ENCODE measurements at regions not wholly inside any gene's neighbourhood (a gene's known extent, or its start where the extent isn't known, plus 50 kb on each side); places are given as distances from the start of the nearest gene placed in this dataset.
"Not testable (repeated sequence)": the region's sequence is repeated elsewhere in the genome, so short reads cannot be mapped to it uniquely, and the experiment has no call there.

GRCh38 chr11:106482917-106483785, 405.7 kb downstream of the AASDHPPT start:
- peak in 41 of 56 donors; percentile 1 to 68 (median 20) for DNase-seq

DNA sequence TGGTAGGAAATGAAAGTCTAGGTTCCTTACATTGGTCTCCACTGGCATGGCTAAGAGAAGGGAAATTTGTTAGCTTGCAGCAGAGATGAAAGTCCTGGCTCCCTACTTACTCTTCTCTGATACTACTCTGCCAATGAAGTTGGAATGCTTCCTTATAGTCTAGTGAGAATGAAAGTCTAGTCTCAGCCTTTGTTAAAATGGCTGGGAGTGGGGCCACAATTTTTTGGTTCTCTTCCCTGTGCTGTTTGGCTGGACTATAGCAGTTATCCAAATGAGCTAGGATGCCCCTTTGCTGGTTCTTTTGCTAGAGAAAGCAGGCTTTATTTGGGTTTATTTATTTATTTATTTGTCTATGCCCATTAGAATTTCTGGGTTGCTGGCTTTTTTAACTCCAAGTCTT, 414.3 kb downstream of the AASDHPPT start:
- peak in 13 of 56 donors; percentile 1 to 40 (median 13) for DNase-seq

DNA sequence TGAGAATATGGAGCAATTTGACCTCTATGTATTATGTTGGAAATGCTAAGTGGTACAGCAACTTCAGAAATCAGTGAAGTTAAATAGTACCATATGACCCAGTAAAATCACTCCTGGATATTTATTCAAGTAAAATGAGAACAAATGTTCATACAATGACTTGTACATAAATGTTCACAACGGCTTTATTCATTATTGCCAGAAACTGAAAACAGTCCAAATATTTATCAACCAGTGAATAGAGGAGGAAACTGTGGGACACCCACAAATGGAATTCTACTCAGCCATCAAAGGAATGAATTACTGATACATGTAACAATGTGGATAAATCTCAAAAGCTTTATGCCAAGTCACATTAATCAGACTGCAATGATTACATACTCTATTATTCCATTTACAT, 416.3 kb downstream of the AASDHPPT start:
- no peak for DNase-seq

- DNase-seq = no peak
Measured at GRCh38 chr11:106495046-106495445, 417.6 kb downstream of the AASDHPPT start.

DNA sequence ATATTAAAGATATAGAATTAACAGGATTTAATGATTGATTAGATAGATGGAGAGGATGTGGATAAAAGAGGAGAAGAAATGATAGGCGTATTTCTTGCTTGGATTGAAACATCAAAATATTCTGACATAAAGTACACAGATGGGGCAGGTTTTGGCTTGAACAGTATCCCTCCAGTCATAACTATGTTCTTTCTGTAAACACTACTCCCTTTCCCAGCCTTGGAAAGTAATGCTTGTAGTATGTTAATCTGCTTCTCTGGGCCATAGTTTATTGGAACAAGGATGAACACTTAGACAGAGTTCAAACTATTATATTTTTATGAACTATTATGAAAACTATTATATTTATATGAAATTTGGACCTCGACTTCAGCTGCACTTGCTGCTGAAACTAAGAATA, 419.2 kb downstream of the AASDHPPT start:
- no peak for DNase-seq

DNA sequence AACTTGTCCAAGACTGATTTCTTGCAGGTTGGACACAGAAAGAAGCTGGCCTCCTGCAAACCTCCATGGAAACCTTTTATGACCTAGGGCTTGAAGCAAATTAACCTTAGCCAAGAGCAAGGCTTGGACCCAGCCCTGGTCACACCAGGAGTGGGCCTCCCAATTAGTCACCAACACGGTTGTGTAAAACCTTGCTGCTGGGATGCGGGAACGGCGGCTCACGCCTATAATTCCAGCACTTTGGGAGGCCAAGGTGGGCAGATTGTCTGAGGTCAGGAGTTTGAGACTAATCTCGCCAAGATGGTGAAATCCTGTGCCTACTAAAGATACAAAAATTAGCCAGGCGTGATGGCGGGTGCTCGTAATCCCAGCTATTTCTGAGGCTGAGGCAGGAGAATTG, 419.9 kb downstream of the AASDHPPT start:
- DNase-seq = no peak

- no peak for DNase-seq
Measured at GRCh38 chr11:106497822-106498221, 420.4 kb downstream of the AASDHPPT start.

DNA sequence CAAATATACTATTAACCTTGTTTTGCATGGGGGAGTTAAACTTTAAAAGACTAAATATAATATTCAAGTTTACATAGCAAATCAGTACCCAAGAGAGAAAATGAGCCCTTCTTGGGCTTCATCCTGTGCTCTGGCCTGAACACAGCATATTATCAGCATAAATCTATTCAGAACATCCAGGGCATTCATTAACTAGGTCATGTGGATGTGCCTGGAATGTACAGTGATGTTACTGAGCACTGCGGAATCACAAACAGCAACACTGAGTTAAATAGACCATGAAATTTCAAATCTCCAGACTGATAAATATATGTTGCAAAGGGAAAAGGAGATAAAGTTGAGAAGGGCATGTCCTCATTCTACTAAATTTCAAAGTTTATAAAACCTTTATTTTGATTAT, 426.4 kb downstream of the AASDHPPT start:
- DNase-seq = no peak

- DNase-seq = no peak
Measured at GRCh38 chr11:106507645-106508306, 430.3 kb downstream of the AASDHPPT start.

- no peak for DNase-seq
Measured at GRCh38 chr11:106514706-106515105, 437.2 kb downstream of the AASDHPPT start.

GRCh38 chr11:106517426-106517825, 440.0 kb downstream of the AASDHPPT start:
- DNase-seq = no peak

- DNase-seq = no peak
Measured at GRCh38 chr11:106520146-106520912, 442.9 kb downstream of the AASDHPPT start.

DNA sequence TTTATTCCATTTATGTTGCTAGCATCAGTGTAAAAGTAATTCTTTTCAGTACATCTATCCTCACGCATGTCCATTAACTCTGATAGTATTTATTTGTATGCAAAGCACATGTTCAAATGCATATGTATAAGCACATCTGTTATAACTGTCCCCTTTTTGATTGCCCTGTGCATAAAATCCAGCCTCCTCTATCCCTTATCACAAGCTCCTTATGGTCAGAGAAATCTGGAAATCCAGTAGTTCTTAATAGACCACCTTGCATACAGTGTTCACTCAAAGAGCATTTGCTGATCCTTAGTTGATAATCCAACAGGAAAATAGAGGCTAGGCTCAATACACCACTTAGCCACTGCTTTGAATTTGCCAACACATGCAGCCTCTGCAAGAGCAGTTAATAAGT, 443.5 kb downstream of the AASDHPPT start:
- DNase-seq = no peak

DNA sequence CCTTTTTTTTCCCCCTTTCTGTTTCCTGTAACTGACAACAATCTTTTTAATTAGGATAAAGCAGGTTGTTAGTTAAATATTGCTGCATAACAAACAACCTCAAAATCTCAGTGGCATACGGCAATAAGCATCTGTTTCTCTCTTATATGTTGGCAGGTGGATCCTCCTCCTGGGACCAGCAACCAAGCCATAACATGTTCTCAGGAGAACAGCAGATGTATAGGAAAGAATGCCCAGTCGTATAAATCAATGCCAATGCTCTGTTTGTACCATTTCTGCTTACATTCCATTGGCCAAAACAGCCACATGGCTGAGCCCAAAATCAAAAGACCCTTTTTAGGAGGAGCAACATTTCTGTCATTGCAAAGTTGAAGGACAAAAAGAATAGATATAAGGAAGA, 445.7 kb downstream of the AASDHPPT start:
- DNase-seq = no peak

DNA sequence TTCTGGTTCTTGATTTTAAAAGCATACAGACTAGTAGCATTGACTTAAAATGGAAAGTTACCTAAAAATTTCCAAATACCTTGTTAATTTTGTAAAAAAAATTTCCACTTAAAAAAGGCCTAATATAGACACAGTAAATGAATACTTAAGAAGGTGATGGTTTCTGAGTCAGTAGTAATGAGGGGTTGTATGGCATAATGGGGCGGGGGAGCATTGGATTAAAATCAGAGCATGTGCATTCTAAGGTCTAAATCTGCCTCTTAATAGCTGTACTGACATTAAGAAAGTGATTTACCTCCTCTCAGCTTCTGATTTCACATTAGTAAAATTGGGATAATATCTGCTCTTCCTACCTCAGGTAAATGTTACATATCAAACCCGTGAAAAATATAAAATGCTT, 446.5 kb downstream of the AASDHPPT start:
- DNase-seq = peak in 4 of 56 donors; percentile 0 to 28 (median 8)

DNA sequence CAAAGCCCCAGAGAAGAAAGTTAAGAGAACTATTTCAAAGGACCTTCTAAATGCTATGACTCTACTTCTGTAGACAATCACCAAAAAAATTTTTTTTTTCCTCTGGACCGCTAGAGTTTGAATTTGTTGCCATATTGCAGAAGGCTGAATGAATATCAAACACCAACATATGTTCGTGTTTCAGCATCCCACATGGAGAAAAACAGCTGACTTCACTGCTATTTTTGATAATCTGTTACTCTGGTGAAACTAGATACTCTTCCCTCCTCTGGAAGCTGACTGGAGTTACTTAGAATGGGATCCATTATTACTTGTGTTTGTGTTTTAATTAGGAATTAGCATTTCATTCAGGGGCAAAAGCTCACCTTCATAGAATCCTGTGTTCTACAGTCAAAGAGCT, 447.0 kb downstream of the AASDHPPT start:
- DNase-seq = no peak

GRCh38 chr11:106531648-106532047, 454.2 kb downstream of the AASDHPPT start:
- DNase-seq = not testable (repeated sequence)

DNA sequence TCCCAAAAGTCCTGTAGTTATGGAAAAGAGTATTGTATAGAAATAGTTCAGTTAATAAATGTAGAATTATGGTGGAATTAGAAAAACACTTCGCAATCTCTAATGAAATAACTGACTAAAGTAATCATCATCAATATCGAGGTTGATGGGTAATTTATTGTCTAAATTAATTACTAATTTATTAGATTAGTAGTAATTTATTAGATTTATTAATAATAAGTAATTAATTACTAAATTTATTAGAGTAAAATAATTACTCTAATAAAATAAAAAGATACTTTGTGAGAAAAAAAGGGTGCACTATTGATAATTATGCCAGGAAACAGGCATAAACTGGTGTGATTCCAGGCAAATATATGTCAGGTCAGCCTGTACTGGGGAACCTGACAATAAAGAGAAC, 455.6 kb downstream of the AASDHPPT start:
- no peak for DNase-seq

- DNase-seq = no peak
Measured at GRCh38 chr11:106540001-106540400, 462.5 kb downstream of the AASDHPPT start.

DNA sequence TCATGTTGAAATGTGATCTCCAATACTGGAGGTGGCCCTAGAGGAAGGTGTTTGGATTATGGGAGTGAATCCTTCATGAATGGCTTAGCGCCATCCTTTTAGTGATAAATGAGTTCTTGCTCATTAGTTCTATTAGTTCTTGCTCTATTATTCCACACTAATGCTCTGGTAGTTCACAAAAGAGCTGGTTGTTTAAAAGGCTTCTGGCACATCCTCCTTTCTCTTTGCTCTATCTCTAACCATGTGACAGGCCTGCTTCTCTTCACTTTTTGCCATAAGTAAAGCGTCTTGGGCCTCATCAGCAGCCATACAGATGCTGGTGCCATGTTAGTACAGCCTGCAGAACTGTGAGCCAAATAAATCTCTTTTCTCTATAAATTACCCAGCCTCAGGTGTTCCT, 469.9 kb downstream of the GUCY1A2 start:
- DNase-seq = no peak

DNA sequence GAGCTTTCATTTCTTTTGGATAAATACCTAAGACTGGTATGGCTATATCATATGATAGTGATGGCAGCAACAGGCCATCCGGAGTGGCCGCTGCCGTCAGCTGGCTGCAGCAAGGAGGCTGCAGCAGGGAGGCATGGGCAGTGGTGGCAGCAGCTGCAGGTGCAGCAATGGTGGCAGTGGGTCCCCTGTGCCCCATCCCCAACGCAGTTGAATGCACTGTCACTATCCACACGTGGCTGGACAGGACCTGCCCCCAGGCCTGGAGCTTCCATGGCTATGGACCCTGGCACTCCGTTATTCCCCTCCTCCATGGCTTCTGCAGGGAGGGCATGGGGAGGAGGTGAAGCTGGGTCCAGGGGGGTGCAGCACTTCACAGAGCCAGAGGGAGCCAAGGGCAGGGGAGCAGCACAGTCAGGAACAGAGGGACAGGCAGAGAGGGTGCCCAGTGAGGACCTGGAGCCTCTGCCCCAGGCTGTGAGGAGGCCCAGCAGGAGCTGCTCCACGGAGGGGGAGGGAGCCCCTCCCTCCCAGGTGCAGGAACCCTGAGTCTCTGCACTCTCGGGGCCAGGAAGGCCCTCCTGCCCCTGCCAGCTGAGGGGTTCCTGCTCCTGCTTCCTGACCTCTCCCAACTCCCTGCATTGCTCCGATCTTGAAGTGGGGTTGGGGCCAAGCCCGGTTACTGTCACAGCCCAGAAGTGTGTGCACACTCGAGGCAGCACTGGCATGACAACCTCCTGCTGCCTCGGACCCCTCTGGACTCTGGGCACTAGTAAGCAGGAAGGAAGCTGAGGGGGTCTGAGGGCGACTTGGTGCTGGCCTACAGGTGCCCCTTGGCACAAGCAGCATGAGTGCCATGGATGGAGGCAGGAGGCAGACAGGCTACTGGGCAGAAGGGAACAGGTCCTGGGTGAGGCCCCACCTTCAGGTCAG, 466.3 kb downstream of the GUCY1A2 start:
- DNase-seq = no peak
